ENCODE measurements at regions not wholly inside any gene's neighbourhood (a gene's known extent, or its start where the extent isn't known, plus 50 kb on each side); places are given as distances from the start of the nearest gene placed in this dataset.

DNA sequence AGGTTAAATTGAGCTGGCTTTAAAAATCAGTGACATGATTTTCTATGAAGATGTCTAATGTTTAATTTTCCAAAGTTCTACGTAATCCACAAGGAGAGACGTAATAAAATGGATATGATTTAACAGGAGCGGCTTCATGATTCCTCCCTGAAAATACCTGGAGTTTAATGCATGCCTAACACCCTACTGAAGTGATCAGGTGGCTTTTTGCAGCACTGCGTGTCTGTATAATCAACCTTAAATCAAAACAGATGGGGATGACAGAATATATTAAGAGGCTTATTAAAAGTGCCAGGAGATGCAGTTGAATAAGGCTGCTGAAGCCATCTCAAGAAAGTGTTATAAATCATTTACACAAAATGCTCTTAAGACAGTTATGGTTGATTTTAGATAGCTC, 112.4 kb upstream of the TLR3 start:
- H3K4me3 Mint-ChIP-seq = no peak overlapping the region
- H3K27ac Mint-ChIP-seq = no peak overlapping the region
- ATAC-seq = no peak
- H3K4me1 Mint-ChIP-seq = peaks cover 30% of the 10 kb centered on the region
- peaks cover 18% of the 10 kb centered on the region for H3K9me3 Mint-ChIP-seq
- no peak for DNase-seq (ENCODE audit: low spot score)
- no peak for TF ChIP-seq E2F5 (CRISPR knock-in tag; IDR thresholded peaks at IDR 0.05)
- TF ChIP-seq, protein P1, sequence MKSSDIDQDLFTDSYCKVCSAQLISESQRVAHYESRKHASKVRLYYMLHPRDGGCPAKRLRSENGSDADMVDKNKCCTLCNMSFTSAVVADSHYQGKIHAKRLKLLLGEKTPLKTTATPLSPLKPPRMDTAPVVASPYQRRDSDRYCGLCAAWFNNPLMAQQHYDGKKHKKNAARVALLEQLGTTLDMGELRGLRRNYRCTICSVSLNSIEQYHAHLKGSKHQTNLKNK (CRISPR knock-in tag; IDR thresholded peaks at IDR 0.05) = no peak
- ChIA-PET POLR2A (no interaction called here), CTCF (interaction anchor here (1.6 to 2.0 kb wide), 2 partner anchors 65 to 81 kb away, joined by 7 to 8 read pairs; no protein-coding TSS in a partner anchor)
- H3K36me3 Mint-ChIP-seq = peaks cover 6% of the 10 kb centered on the region
- no peaks in the 10 kb centered on the region; the same call in 1 of the 2 replicates for H3K27me3 Mint-ChIP-seq (ENCODE audit: low read depth)

- ATAC-seq = no peak
- Mint-ChIP-seq H3K4me1 (peaks cover 34% of the 10 kb centered on the region), H3K4me3 (no peak overlapping the region), H3K36me3 (peaks cover 6% of the 10 kb centered on the region), H3K27me3 (ENCODE audit: low read depth) (no peaks in the 10 kb centered on the region; the same call in 1 of the 2 replicates), H3K9me3 (peaks cover 18% of the 10 kb centered on the region), H3K27ac (no peak overlapping the region)
- no peak for DNase-seq (ENCODE audit: low spot score)
- TF ChIP-seq ZNF512 (CRISPR knock-in tag; IDR thresholded peaks at IDR 0.05; ENCODE audit: borderline replicate concordance) (no peak), ETV6 (CRISPR knock-in tag; IDR thresholded peaks at IDR 0.05) (no peak), ZNF121 (CRISPR knock-in tag; IDR thresholded peaks at IDR 0.05) (no peak), E2F1 (CRISPR knock-in tag; IDR thresholded peaks at IDR 0.05) (no peak), GABPB1 (CRISPR knock-in tag; IDR thresholded peaks at IDR 0.05) (no peak), NFE2L1 (CRISPR knock-in tag; IDR thresholded peaks at IDR 0.05) (no peak), GRHL2 (CRISPR knock-in tag; IDR thresholded peaks at IDR 0.05; ENCODE audit: insufficient replicate concordance, severe bottlenecking) (no peak), NR2C2 (CRISPR knock-in tag; IDR thresholded peaks at IDR 0.05) (no peak), ZBTB21 (CRISPR knock-in tag; IDR thresholded peaks at IDR 0.05; ENCODE audit: borderline replicate concordance) (no peak), ZNF281 (CRISPR knock-in tag; IDR thresholded peaks at IDR 0.05) (no peak), ZNF232 (CRISPR knock-in tag; IDR thresholded peaks at IDR 0.05) (no peak), KAT7 (CRISPR knock-in tag; IDR thresholded peaks at IDR 0.05; ENCODE audit: borderline replicate concordance) (no peak), ZNF671 (CRISPR knock-in tag; IDR thresholded peaks at IDR 0.05) (no peak), SMAD4 (CRISPR knock-in tag; IDR thresholded peaks at IDR 0.05) (no peak)
- TF ChIP-seq, protein P2, sequence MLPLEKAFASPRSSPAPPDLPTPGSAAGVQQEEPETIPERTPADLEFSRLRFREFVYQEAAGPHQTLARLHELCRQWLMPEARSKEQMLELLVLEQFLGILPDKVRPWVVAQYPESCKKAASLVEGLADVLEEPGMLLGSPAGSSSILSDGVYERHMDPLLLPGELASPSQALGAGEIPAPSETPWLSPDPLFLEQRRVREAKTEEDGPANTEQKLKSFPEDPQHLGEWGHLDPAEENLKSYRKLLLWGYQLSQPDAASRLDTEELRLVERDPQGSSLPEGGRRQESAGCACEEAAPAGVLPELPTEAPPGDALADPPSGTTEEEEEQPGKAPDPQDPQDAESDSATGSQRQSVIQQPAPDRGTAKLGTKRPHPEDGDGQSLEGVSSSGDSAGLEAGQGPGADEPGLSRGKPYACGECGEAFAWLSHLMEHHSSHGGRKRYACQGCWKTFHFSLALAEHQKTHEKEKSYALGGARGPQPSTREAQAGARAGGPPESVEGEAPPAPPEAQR (CRISPR knock-in tag; IDR thresholded peaks at IDR 0.05) = no peak
- TF ChIP-seq, protein P3, sequence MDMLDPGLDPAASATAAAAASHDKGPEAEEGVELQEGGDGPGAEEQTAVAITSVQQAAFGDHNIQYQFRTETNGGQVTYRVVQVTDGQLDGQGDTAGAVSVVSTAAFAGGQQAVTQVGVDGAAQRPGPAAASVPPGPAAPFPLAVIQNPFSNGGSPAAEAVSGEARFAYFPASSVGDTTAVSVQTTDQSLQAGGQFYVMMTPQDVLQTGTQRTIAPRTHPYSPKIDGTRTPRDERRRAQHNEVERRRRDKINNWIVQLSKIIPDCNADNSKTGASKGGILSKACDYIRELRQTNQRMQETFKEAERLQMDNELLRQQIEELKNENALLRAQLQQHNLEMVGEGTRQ (CRISPR knock-in tag; IDR thresholded peaks at IDR 0.05) = no peak
- TF ChIP-seq, protein P4, sequence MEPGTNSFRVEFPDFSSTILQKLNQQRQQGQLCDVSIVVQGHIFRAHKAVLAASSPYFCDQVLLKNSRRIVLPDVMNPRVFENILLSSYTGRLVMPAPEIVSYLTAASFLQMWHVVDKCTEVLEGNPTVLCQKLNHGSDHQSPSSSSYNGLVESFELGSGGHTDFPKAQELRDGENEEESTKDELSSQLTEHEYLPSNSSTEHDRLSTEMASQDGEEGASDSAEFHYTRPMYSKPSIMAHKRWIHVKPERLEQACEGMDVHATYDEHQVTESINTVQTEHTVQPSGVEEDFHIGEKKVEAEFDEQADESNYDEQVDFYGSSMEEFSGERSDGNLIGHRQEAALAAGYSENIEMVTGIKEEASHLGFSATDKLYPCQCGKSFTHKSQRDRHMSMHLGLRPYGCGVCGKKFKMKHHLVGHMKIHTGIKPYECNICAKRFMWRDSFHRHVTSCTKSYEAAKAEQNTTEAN (CRISPR knock-in tag; IDR thresholded peaks at IDR 0.05) = no peak
- CTCF ChIA-PET = interaction anchor here (0.6 kb wide), 1 partner anchor 472 kb away, joined by 4 read pairs; no protein-coding TSS in a partner anchor
- POLR2A ChIA-PET = no interaction called here
Measured at GRCh38 chr4:185958094-185958747, 110.7 kb upstream of the TLR3 start.
